GM13977 (cell line): ENCODE measurements at regions not wholly inside any gene's neighbourhood (a gene's known extent, or its start where the extent isn't known, plus 50 kb on each side); places are given as distances from the start of the nearest gene placed in this dataset.

Source experiments
- DNase-seq: peaks from one replicate; pipeline ENCODE4 v3.0.0; 2012; ENCODE audit warnings: low spot score
- in situ Hi-C: fragments of 300-500 bp; cut with MboI; formaldehyde crosslinking; loops from one replicate; pipeline ENCODE4 v1.12.0; 2022; ENCODE audit warnings: low sequenced_read_pairs, low pct_unique_long_range_greater_than_20kb, mixed read lengths, inconsistent platforms; ENCODE audit not compliant: unreplicated experiment
- TF ChIP-seq, protein P1 (sequence below): IDR thresholded peaks from 2 replicates; pipeline ENCODE4 v1.5.1; 2012; ENCODE audit warnings: mild to moderate bottlenecking, control low read depth; ENCODE audit not compliant: insufficient read depth; ENCODE audit errors: extremely low read depth, missing control alignments

- in situ Hi-C loops = no loop called here
- DNase-seq = no peak
- TF ChIP-seq, protein P1, sequence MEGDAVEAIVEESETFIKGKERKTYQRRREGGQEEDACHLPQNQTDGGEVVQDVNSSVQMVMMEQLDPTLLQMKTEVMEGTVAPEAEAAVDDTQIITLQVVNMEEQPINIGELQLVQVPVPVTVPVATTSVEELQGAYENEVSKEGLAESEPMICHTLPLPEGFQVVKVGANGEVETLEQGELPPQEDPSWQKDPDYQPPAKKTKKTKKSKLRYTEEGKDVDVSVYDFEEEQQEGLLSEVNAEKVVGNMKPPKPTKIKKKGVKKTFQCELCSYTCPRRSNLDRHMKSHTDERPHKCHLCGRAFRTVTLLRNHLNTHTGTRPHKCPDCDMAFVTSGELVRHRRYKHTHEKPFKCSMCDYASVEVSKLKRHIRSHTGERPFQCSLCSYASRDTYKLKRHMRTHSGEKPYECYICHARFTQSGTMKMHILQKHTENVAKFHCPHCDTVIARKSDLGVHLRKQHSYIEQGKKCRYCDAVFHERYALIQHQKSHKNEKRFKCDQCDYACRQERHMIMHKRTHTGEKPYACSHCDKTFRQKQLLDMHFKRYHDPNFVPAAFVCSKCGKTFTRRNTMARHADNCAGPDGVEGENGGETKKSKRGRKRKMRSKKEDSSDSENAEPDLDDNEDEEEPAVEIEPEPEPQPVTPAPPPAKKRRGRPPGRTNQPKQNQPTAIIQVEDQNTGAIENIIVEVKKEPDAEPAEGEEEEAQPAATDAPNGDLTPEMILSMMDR = no peak
These were observed 682.6 kb upstream of the GCFC2 start for GRCh38 chr2:76393356-76393755.

DNA sequence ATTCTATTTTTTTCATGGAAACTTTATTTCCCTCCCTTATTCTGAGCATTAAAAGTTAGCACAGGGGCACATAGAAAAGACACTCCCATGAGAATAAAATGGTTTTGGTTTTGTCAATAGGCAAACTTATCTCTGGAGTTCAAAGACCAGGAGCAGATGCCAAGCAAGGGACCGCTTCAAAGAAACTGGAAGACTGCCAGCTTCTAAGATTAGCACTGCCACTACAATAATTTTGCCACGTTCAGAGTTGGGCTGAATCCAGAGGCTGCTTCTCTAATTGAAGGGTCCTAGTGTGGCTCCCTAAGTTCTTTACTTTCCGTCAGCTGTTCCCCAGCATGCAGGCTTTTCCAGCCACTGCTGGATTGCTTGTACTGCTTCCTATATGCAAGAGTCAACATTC is 681.0 kb upstream of the GCFC2 start:
- DNase-seq = no peak
- TF ChIP-seq, protein P1 = no peak
- in situ Hi-C loops = no loop called here

DNA sequence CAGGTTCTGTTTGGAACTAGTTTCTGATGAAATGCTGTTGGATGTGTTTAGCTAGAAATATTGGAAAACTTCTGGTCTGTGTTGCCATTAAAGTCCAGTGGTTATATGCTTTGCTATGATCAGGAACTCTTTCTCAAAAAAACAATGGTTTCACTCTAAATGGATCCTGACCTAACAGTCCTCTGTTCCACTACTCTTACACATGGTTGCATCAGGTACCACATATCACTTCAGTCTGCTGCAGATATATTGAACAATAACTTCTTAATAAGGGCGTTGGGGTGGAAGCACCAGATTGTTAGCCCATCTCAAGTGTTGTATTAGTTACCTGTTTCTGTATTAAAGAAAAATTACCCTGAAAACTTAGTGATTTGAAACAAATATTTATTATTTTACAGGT is 676.6 kb upstream of the GCFC2 start:
- TF ChIP-seq, protein P1 = no peak
- no peak for DNase-seq
- in situ Hi-C loops = no loop called here

DNA sequence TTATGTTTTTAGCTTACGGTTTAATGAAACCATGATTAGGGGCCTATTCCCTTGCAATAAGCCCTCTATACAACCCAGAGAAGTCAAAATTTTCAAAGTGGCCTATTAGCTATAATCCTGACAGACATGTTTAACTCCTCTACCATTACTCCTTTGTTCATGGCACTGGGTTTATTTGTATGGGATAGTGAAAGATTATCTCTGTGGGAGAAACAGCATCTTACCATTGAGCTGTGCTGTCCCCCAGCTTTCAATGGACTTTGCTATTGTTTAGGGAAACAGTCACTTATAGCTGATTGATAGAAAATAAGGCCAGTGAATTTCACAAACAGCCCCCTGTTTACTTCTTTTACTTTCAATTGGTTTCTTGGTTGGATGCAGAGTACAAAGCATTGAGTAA is 675.2 kb upstream of the GCFC2 start:
- in situ Hi-C loops = no loop called here
- TF ChIP-seq, protein P1 = no peak
- no peak for DNase-seq

GRCh38 chr2:76381624-76382023 is 670.9 kb upstream of the GCFC2 start:
- TF ChIP-seq, protein P1 = no peak
- in situ Hi-C loops = no loop called here
- DNase-seq = no peak

DNA sequence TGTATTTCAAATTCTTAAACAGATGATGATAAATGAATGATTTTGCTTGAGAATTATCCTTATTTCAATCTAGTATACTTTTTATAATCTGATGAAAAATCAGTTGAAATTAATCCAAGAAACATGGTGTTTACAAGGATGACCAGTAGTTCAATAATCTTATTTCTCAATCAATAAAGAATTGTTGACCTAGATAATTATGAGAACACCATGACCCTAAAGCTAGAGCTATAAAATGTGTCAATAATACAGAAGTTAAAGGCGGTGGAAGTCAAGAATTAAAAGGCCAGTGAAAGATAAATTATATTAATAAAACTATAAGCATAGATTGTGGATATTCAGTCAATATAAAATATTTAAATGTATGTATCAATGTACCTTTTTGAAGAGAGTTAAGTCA is 667.4 kb upstream of the GCFC2 start:
- TF ChIP-seq, protein P1 = no peak
- in situ Hi-C loops = no loop called here
- DNase-seq = no peak

DNA sequence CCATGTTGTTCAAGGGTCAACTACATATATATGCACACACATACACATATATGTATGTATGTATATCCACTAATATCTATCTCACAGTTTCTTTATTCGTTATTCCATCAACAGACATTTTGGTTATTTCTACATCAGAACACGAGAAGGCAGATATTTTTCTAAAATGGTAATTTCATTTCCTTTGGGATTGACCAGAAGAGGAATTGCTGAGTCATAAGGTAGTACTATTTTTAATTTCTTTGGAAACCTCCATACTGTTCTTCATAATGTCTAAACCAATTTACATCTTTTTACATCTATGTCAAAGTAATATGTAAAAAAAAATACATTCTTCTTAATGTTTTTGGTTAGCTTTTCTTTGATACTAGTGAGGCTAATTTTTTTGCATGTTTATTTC is 630.7 kb upstream of the GCFC2 start:
- DNase-seq = no peak
- TF ChIP-seq, protein P1 = no peak
- in situ Hi-C loops = no loop called here
